ENCODE measurements at regions not wholly inside any gene's neighbourhood (a gene's known extent, or its start where the extent isn't known, plus 50 kb on each side); places are given as distances from the start of the nearest gene placed in this dataset.

DNA sequence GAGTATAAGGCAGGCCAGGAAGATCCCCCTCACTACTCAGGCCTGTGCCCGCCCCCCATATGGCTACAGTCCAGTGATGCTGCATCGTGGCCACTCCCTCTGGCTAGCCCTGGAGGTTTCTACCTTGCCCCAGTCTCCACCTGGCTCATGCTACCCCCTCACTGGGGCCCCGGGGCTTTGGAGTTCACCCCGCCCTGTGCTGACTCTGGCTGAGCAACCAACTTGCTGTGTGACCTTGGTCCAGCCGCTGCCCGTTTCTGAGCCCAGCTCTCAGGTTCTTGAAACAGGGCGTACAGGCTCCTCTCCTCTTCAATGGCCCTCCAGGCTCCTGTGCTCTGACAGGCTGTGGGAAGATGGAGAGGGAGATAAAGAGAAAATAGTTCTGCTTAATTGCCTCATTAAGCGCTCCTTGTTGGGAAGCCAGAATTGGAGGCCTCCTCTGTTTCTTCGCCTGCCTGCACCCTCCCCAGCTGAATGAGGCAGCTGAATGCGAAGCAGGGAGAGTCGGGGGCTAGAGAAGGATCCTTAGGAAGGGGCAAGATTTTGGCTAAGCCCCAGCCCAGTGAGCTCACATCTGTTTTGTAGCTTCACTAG lies 138.2 kb upstream of the NCOR2 start:
- no peak for TF ChIP-seq EZH2 (IDR thresholded peaks at IDR 0.05)
- no peak for TF ChIP-seq POLR2AphosphoS5 (IDR thresholded peaks at IDR 0.05; ENCODE audit: borderline replicate concordance, low read depth, low read length)

Data from SK-N-MC (cell line).